K562 (cell line): ENCODE measurements at regions not wholly inside any gene's neighbourhood (a gene's known extent, or its start where the extent isn't known, plus 50 kb on each side); places are given as distances from the start of the nearest gene placed in this dataset.

Source experiments
- ATAC-seq: fragments of 200-7000 bp; cut with Tn5 transposase; 3 replicates; pipeline ENCODE4 v1.9.1; 2020; ENCODE audit warnings: moderate library complexity
- BruUV-seq: library from RNA; stranded (reverse); fragments of 400-500 nt; replicated peaks from 2 replicates; lab custom pipeline; 2021; lab: Mats Ljungman, UMichigan
- CTCF ChIA-PET: fragments of 300-600 bp; formaldehyde crosslinking; extraction: SDS; loops from one replicate; lab custom pipeline; 2021; ENCODE audit warnings: low intra/inter-chr PET ratio; lab: Yijun Ruan, JAX
- POLR2A ChIA-PET: fragments of 300-600, 350-650 bp; sonication (Branson Sonifier 250); formaldehyde crosslinking; extraction: SDS; loops from one replicate; lab custom pipeline; 2021; ENCODE audit warnings: antibody characterized with exemption, inconsistent platforms; lab: Yijun Ruan, JAX
- DNase-seq, 4 experiments: peaks; one replicate each; pipeline versions ENCODE4 v3.0.0 to v3.0.0-alpha.2; 2011 to 2018; ENCODE audit warnings: low spot score in 3 of 4, mixed read lengths in 3 of 4; ENCODE audit errors: extremely low read depth in 1 of 4
- FAIRE-seq: peaks from 2 replicates; lab custom pipeline; 2011; peaks lifted over from hg19 to GRCh38; lab: Jason Lieb, UNC
- H2AFZ ChIP-seq: 2 replicates; pipeline ENCODE4 v1.6.0; 2011; ENCODE audit warnings: low read depth, low read length, control low read depth, inconsistent platforms
- H3K27ac ChIP-seq: fragments of 200-600 bp; 3 replicates; pipeline ENCODE4 v1.8.0; 2011; ENCODE audit warnings: low read depth, mild to moderate bottlenecking, control low read depth, inconsistent platforms, low read length, moderate library complexity, mixed read lengths; ENCODE audit errors: extremely low read depth
- H3K27me3 ChIP-seq, 2 experiments: fragments of 300-600 bp in 1 of 2; 2 replicates in 1 of 2; 3 replicates in 1 of 2; pipeline versions ENCODE4 v1.6.0 to v1.8.0; 2011; ENCODE audit warnings: inconsistent platforms in 2 of 2, low read length in 2 of 2, mild to moderate bottlenecking in 1 of 2, mixed read lengths in 1 of 2, moderate library complexity in 1 of 2; ENCODE audit not compliant: control insufficient read depth in 2 of 2, insufficient read depth in 2 of 2
- H3K36me3 ChIP-seq: fragments of 300-600 bp; 3 replicates; pipeline ENCODE4 v1.8.0; 2011; ENCODE audit warnings: mild to moderate bottlenecking, low read length, inconsistent platforms; ENCODE audit not compliant: control insufficient read depth, insufficient read depth
- H3K4me1 ChIP-seq, 2 experiments: fragments of 200-600 bp in 1 of 2; replicated peaks in 1 of 2; 2 replicates in 1 of 2; 3 replicates in 1 of 2; pipeline versions ENCODE4 v1.5.1 to v1.8.0; 2011; ENCODE audit warnings: inconsistent platforms in 2 of 2, low read length in 2 of 2, mild to moderate bottlenecking in 1 of 2, mixed read lengths in 1 of 2, moderate library complexity in 1 of 2; ENCODE audit not compliant: control insufficient read depth in 2 of 2, insufficient read depth in 2 of 2
- H3K4me2 ChIP-seq: 2 replicates; pipeline ENCODE4 v1.6.1; 2011; ENCODE audit warnings: low read length, control low read depth, inconsistent platforms, mixed read lengths; ENCODE audit not compliant: insufficient read depth
- H3K4me3 ChIP-seq: fragments of 200-600 bp; sonication (generic), shearing (Covaris generic); 2 replicates; pipeline ENCODE4 v1.5.1; 2016; ENCODE audit warnings: control low read depth, inconsistent platforms
- H3K79me2 ChIP-seq: fragments of 200-600 bp; 3 replicates; pipeline ENCODE4 v1.8.0; 2011; ENCODE audit warnings: low read length, inconsistent platforms; ENCODE audit not compliant: control insufficient read depth, insufficient read depth
- H3K9ac ChIP-seq, 2 experiments: 2 replicates each; pipeline versions ENCODE4 v1.6.0 to v1.6.1; 2011; ENCODE audit warnings: low read depth in 2 of 2, low read length in 2 of 2, control low read depth in 1 of 2, inconsistent platforms in 1 of 2, mild to moderate bottlenecking in 1 of 2, mixed read lengths in 1 of 2; ENCODE audit not compliant: insufficient read depth in 1 of 2
- H3K9me1 ChIP-seq: one replicate; pipeline ENCODE4 v1.6.0; 2011; ENCODE audit warnings: inconsistent platforms, mild to moderate bottlenecking, low read length, moderate library complexity; ENCODE audit not compliant: control insufficient read depth, insufficient read depth
- H3K9me3 ChIP-seq: replicated peaks from 2 replicates; pipeline ENCODE4 v1.5.1; 2011; ENCODE audit warnings: low read depth, low read length, inconsistent platforms; ENCODE audit not compliant: control insufficient read depth, insufficient read depth
- H4K20me1 ChIP-seq: replicated peaks from 2 replicates; pipeline ENCODE4 v1.6.1; 2011; ENCODE audit warnings: low read length, inconsistent platforms, mixed read lengths; ENCODE audit not compliant: control insufficient read depth, insufficient read depth
- ARID1B ChIP-seq: fragments of 450-650 bp; IDR thresholded peaks from 2 replicates; pipeline ENCODE4 v1.6.1; 2016; ENCODE audit warnings: antibody characterized with exemption, mild to moderate bottlenecking, inconsistent platforms
- ATF3 ChIP-seq, 2 experiments: fragments of 450-650 bp in 1 of 2; sonication (generic) in 1 of 2; formaldehyde crosslinking in 1 of 2; IDR thresholded peaks in 1 of 2; conservative IDR thresholded peaks in 1 of 2; 2 replicates each; pipeline versions ENCODE4 v1.6.1 to v1.8.1; 2016 to 2023; ENCODE audit warnings: mild to moderate bottlenecking in 2 of 2, moderate library complexity in 2 of 2, inconsistent platforms in 1 of 2, missing genetic modification reagents in 1 of 2
- CBFA2T2 ChIP-seq: fragments of 450-650 bp; conservative IDR thresholded peaks from 2 replicates; pipeline ENCODE4 v1.6.1; 2017; ENCODE audit warnings: mild to moderate bottlenecking
- CREM ChIP-seq: IDR thresholded peaks from 2 replicates; pipeline ENCODE4 v1.6.1; 2014; ENCODE audit warnings: antibody characterized with exemption, low read depth
- ESRRA ChIP-seq: fragments of 450-650 bp; IDR thresholded peaks from 2 replicates; pipeline ENCODE4 v1.6.1; 2014; ENCODE audit warnings: low read depth, mild to moderate bottlenecking, moderate library complexity, borderline replicate concordance
- FOXP4 ChIP-seq: sonication (generic); formaldehyde crosslinking; IDR thresholded peaks from 2 replicates; pipeline ENCODE4 v1.8.0; 2022; ENCODE audit warnings: mild to moderate bottlenecking, missing genetic modification reagents, borderline replicate concordance
- HES1 ChIP-seq: fragments of 450-650 bp; IDR thresholded peaks from 2 replicates; pipeline ENCODE4 v1.6.1; 2016; ENCODE audit warnings: low read depth, mild to moderate bottlenecking, moderate library complexity
- KDM1A ChIP-seq, 2 experiments: fragments of 450-650 bp; IDR thresholded peaks; 2 replicates each; pipeline ENCODE4 v1.6.1; 2016; ENCODE audit warnings: mild to moderate bottlenecking in 2 of 2
- KLF16 ChIP-seq: IDR thresholded peaks from 2 replicates; pipeline ENCODE4 v1.6.1; 2016; ENCODE audit warnings: antibody characterized with exemption
- MCM2 ChIP-seq: fragments of 450-650 bp; IDR thresholded peaks from 2 replicates; pipeline ENCODE4 v1.6.1; 2017; ENCODE audit warnings: low read depth, mild to moderate bottlenecking
- MECOM ChIP-seq: fragments of 250-450 bp; sonication (Bioruptor Pico); IDR thresholded peaks from 2 replicates; pipeline ENCODE4 v1.8.0; 2022; ENCODE audit warnings: inconsistent platforms
- NR2C2 ChIP-seq, 2 experiments: fragments of 200-800 bp in 1 of 2; sonication (Bioruptor generic) in 1 of 2; sonication (generic) in 1 of 2; formaldehyde crosslinking in 1 of 2; IDR thresholded peaks; 2 replicates each; pipeline versions ENCODE4 v1.6.1 to v1.8.0; 2016 to 2022; ENCODE audit warnings: mild to moderate bottlenecking in 1 of 2, missing compliant biosample characterization in 1 of 2, missing genetic modification characterization in 1 of 2, missing genetic modification reagents in 1 of 2
- PHB2 ChIP-seq: fragments of 450-650 bp; IDR thresholded peaks from 2 replicates; pipeline ENCODE4 v1.6.1; 2017; ENCODE audit warnings: low read depth
- RFX1 ChIP-seq: fragments of 450-650 bp; IDR thresholded peaks from 2 replicates; pipeline ENCODE4 v1.6.1; 2016; ENCODE audit warnings: mild to moderate bottlenecking, moderate library complexity
- SOX6 ChIP-seq: fragments of 450-650 bp; IDR thresholded peaks from 2 replicates; pipeline ENCODE4 v1.6.1; 2014; ENCODE audit warnings: mild to moderate bottlenecking
- STAT5A ChIP-seq: IDR thresholded peaks from 2 replicates; pipeline ENCODE4 v1.6.1; 2012; ENCODE audit warnings: low read length, inconsistent platforms, borderline replicate concordance
- TRIM24 ChIP-seq, 2 experiments: fragments of 450-650 bp; IDR thresholded peaks; 2 replicates each; pipeline ENCODE4 v1.6.1; 2016
- ZC3H8 ChIP-seq: fragments of 450-650 bp; IDR thresholded peaks from 2 replicates; pipeline ENCODE4 v1.6.1; 2017
- ZKSCAN3 ChIP-seq: fragments of 250-450 bp; sonication (Bioruptor Pico); IDR thresholded peaks from 2 replicates; pipeline ENCODE4 v1.4.0; 2020
- ZNF561 ChIP-seq: fragments of 450-650 bp; formaldehyde crosslinking; conservative IDR thresholded peaks from 2 replicates; pipeline ENCODE4 v1.4.0; 2020; ENCODE audit warnings: mild to moderate bottlenecking, moderate library complexity
- ZNF57 ChIP-seq: fragments of 450-650 bp; formaldehyde crosslinking; IDR thresholded peaks from 2 replicates; pipeline ENCODE4 v1.4.0; 2020; ENCODE audit warnings: mild to moderate bottlenecking, moderate library complexity
- WGBS: fragments of 100-300 bp; shearing (Covaris generic); methylation state at CpG from one replicate; pipeline ENCODE4 v1.1.6; 2016; ENCODE audit warnings: low coverage, mixed read lengths; ENCODE audit not compliant: insufficient coverage; ENCODE audit errors: missing lambda C conversion rate; 5-methylcytosine and 5-hydroxymethylcytosine counted together
- in situ Hi-C: fragments of 300-500 bp; cut with MboI; formaldehyde crosslinking; loops from 4 replicates; pipeline ENCODE4 v1.15.0; 2018; ENCODE audit warnings: inconsistent platforms, mixed read lengths
- intact Hi-C: fragments of 100-400 bp; cut with micrococcal nuclease; formaldehyde crosslinking; loops from 2 replicates; pipeline ENCODE4 v1.14.2; 2022

GRCh38 chr21:39003982-39004633 lies 179.1 kb downstream of the PSMG1 start:
- no peak for ATAC-seq
- TF ChIP-seq CBFA2T2 (peak; percentile 21; the same call in 1 of the 2 replicates), NR2C2 (CRISPR knock-in tag; IDR thresholded peaks at IDR 0.05) (no peak), NR2C2 (tag; IDR thresholded peaks at IDR 0.05) (peak; percentile 97), ZNF561 (CRISPR knock-in tag) (no peak), CREM (peak; percentile 36; the same call in 1 of the 2 replicates), SOX6 (peak; percentile 63; the same call in 1 of the 2 replicates), KDM1A (IDR thresholded peaks at IDR 0.05) (no peak), PHB2 (no peak), ESRRA (peak; percentile 89), ZNF57 (CRISPR knock-in tag) (no peak), STAT5A (peak; percentile 39; the same call in 1 of the 2 replicates), ZKSCAN3 (CRISPR knock-in tag) (no peak), HES1 (peak; percentile 49; the same call in 1 of the 2 replicates), ATF3 (IDR thresholded peaks at IDR 0.05) (peak; percentile 64; the same call in 1 of the 2 replicates), ATF3 (CRISPR knock-in tag; conservative IDR thresholded peaks at IDR 0.05) (no peak), FOXP4 (CRISPR knock-in tag) (no peak), KLF16 (peak; percentile 48; the same call in 1 of the 2 replicates), MCM2 (no peak), RFX1 (peak; percentile 35; the same call in 1 of the 2 replicates), MECOM (CRISPR knock-in tag) (0 out of 2 replicates have a peak, but pooled peaks have one; percentile 28), TRIM24 (IDR thresholded peaks at IDR 0.05) (0 out of 4 replicates have a peak, but pooled peaks of 1 of the 2 experiments have one; percentile 22), ZC3H8 (no peak), ARID1B (peak; percentile 62)

More at GRCh38 chr21:39003982-39004633, 179.1 kb downstream of the PSMG1 start:
- H3K27ac ChIP-seq = no peak overlapping the region
- intact Hi-C loops = no loop called here
- peak in 2 of 4 experiments; percentile 30 for DNase-seq
- H3K4me3 ChIP-seq = no peak overlapping the region
- in situ Hi-C loops = no loop called here
- no peaks in the 10 kb centered on the region; the same call in none of the 2 replicates for H4K20me1 ChIP-seq
- 2% methylated on average over 9 of the region's 9 CpGs for WGBS
- BruUV-seq = no TSS peak
- ChIA-PET POLR2A (interaction anchor here (1.8 to 2.6 kb wide), 2 partner anchors 11 to 14 kb away, joined by 7 to 8 read pairs; no protein-coding TSS in a partner anchor), CTCF (no interaction called here)
- H3K79me2 ChIP-seq = no peaks in the 10 kb centered on the region
- H3K9ac ChIP-seq = no peak overlapping the region
- peaks cover 38 to 64% of the 10 kb centered on the region in 2 experiments for H3K27me3 ChIP-seq
- no peaks in the 10 kb centered on the region for H3K9me1 ChIP-seq
- peaks cover 0 to 13% of the 10 kb centered on the region in 2 experiments; a peak in 3 of 5 replicates for H3K4me1 ChIP-seq
- H2AFZ ChIP-seq = no peak overlapping the region
- no peak overlapping the region for H3K4me2 ChIP-seq
- no peaks in the 10 kb centered on the region; the same call in 2 of the 3 replicates for H3K36me3 ChIP-seq
- no peaks in the 10 kb centered on the region for H3K9me3 ChIP-seq
- peak; percentile 67 for FAIRE-seq
